ENCODE measurements at regions not wholly inside any gene's neighbourhood (a gene's known extent, or its start where the extent isn't known, plus 50 kb on each side); places are given as distances from the start of the nearest gene placed in this dataset.

GRCh38 chr5:159560088-159560487 is 229.8 kb upstream of the IL12B start:
- TF ChIP-seq CTCF (IDR thresholded peaks at IDR 0.05 in 8 of 11, conservative IDR thresholded peaks at IDR 0.05 in 3 of 11): no peak
- no peak for TF ChIP-seq POLR2A (IDR thresholded peaks at IDR 0.05)
- TF ChIP-seq POLR2AphosphoS5 (IDR thresholded peaks at IDR 0.05): no peak
- Histone ChIP-seq H3K4me1 (no peaks in the 10 kb centered on the region), H3K27ac (no peak overlapping the region), H3K27me3 (replicated peaks in 1 of 7) (no peaks in the 10 kb centered on the region), H3K9me3 (no peaks in the 10 kb centered on the region), H3K4me3 (no peak overlapping the region), H3K36me3 (no peaks in the 10 kb centered on the region)
- 86 to 89% (median 88%) methylated on average over 7 of the region's 7 CpGs for WGBS, 5 donors
- intact Hi-C loops (cut with DNase I; ENCODE audit: low total_unique reads): no loop called here
- DNase-seq: no peak

- H3K9me3 ChIP-seq: no peaks in the 10 kb centered on the region
- no peaks in the 10 kb centered on the region for H3K4me1 ChIP-seq
- WGBS, 5 donors: 75 to 91% (median 85%) methylated on average over 2 of the region's 2 CpGs
- no peak overlapping the region for H3K4me3 ChIP-seq
- H3K27ac ChIP-seq: no peak overlapping the region
- no peak for DNase-seq
- H3K36me3 ChIP-seq: no peaks in the 10 kb centered on the region
- H3K27me3 ChIP-seq (replicated peaks in 1 of 7): no peaks in the 10 kb centered on the region
- no peak for TF ChIP-seq CTCF (IDR thresholded peaks at IDR 0.05 in 8 of 11, conservative IDR thresholded peaks at IDR 0.05 in 3 of 11)
- TF ChIP-seq POLR2AphosphoS5 (IDR thresholded peaks at IDR 0.05): no peak
- TF ChIP-seq POLR2A (IDR thresholded peaks at IDR 0.05): no peak
- intact Hi-C loops (cut with DNase I; ENCODE audit: low total_unique reads): no loop called here
Observed at GRCh38 chr5:159564031-159564430, 233.7 kb upstream of the IL12B start.

- Histone ChIP-seq H3K36me3 (no peaks in the 10 kb centered on the region), H3K4me3 (no peak overlapping the region), H3K4me1 (no peaks in the 10 kb centered on the region), H3K27ac (no peak overlapping the region), H3K27me3 (replicated peaks in 1 of 7) (no peaks in the 10 kb centered on the region), H3K9me3 (no peaks in the 10 kb centered on the region)
- DNase-seq: no peak
- intact Hi-C loops (cut with DNase I; ENCODE audit: low total_unique reads): no loop called here
- TF ChIP-seq CTCF (IDR thresholded peaks at IDR 0.05 in 8 of 11, conservative IDR thresholded peaks at IDR 0.05 in 3 of 11) (no peak), POLR2A (IDR thresholded peaks at IDR 0.05) (no peak), POLR2AphosphoS5 (IDR thresholded peaks at IDR 0.05) (no peak)
- 74 to 85% (median 80%) methylated on average over 2 of the region's 2 CpGs for WGBS, 5 donors
Observed at GRCh38 chr5:159566832-159567231, 236.5 kb upstream of the IL12B start.

GRCh38 chr5:159567461-159567860 is 237.2 kb upstream of the IL12B start:
- 70 to 84% (median 78%) methylated on average over 1 of the region's 1 CpG for WGBS, 5 donors
- intact Hi-C loops (cut with DNase I; ENCODE audit: low total_unique reads): no loop called here
- no peak for TF ChIP-seq CTCF (IDR thresholded peaks at IDR 0.05 in 8 of 11, conservative IDR thresholded peaks at IDR 0.05 in 3 of 11)
- no peak for TF ChIP-seq POLR2A (IDR thresholded peaks at IDR 0.05)
- TF ChIP-seq POLR2AphosphoS5 (IDR thresholded peaks at IDR 0.05): no peak
- Histone ChIP-seq H3K4me1 (no peaks in the 10 kb centered on the region), H3K4me3 (no peak overlapping the region), H3K36me3 (no peaks in the 10 kb centered on the region), H3K27me3 (replicated peaks in 1 of 7) (no peaks in the 10 kb centered on the region), H3K27ac (no peak overlapping the region), H3K9me3 (no peaks in the 10 kb centered on the region)
- DNase-seq: no peak
